Astrocyte (in vitro differentiated cells and primary cell): ENCODE measurements at regions not wholly inside any gene's neighbourhood (a gene's known extent, or its start where the extent isn't known, plus 50 kb on each side); places are given as distances from the start of the nearest gene placed in this dataset.

Source experiments
- DNase-seq: peaks from one replicate; pipeline ENCODE4 v3.0.0-alpha.2; 2010; ENCODE audit warnings: low read depth
- FAIRE-seq: peaks from 2 replicates; lab custom pipeline; 2011; peaks lifted over from hg19 to GRCh38; lab: Jason Lieb, UNC
- H2AFZ ChIP-seq: 2 replicates; pipeline ENCODE4 v1.6.0; 2012; ENCODE audit warnings: low read depth, low read length, inconsistent platforms
- H3K27ac ChIP-seq: 2 replicates; pipeline ENCODE4 v1.5.1; 2011; ENCODE audit warnings: low read depth, low read length, inconsistent platforms
- H3K27me3 ChIP-seq: 2 replicates; pipeline ENCODE4 v1.6.0; 2011; ENCODE audit warnings: low read length, inconsistent platforms; ENCODE audit not compliant: insufficient read depth
- H3K36me3 ChIP-seq: 2 replicates; pipeline ENCODE4 v1.5.1; 2011; ENCODE audit warnings: low read length, inconsistent platforms; ENCODE audit not compliant: insufficient read depth
- H3K4me1 ChIP-seq: 2 replicates; pipeline ENCODE4 v1.5.1; 2011; ENCODE audit warnings: low read length, inconsistent platforms; ENCODE audit not compliant: insufficient read depth
- H3K4me2 ChIP-seq: 2 replicates; pipeline ENCODE4 v1.6.0; 2012; ENCODE audit warnings: low read length, inconsistent platforms
- H3K4me3 ChIP-seq: 2 replicates; pipeline ENCODE4 v1.5.1; 2011; ENCODE audit warnings: low read depth, mild to moderate bottlenecking, low read length, inconsistent platforms; ENCODE audit not compliant: insufficient read depth
- H3K79me2 ChIP-seq: 2 replicates; pipeline ENCODE4 v1.6.0; 2012; ENCODE audit warnings: mild to moderate bottlenecking, low read length, inconsistent platforms; ENCODE audit not compliant: insufficient read depth
- H3K9ac ChIP-seq: 2 replicates; pipeline ENCODE4 v1.6.0; 2012; ENCODE audit warnings: mild to moderate bottlenecking, low read length, inconsistent platforms
- H3K9me3 ChIP-seq: 2 replicates; pipeline ENCODE4 v1.5.1; 2012; ENCODE audit warnings: low read depth, mild to moderate bottlenecking, low read length, inconsistent platforms; ENCODE audit not compliant: insufficient read depth
- H4K20me1 ChIP-seq: 2 replicates; pipeline ENCODE4 v1.6.0; 2012; ENCODE audit warnings: low read length, inconsistent platforms; ENCODE audit not compliant: insufficient read depth
- H3K27ac Mint-ChIP-seq: one replicate; pipeline ENCODE4 v1.8.0; 2021; ENCODE audit warnings: mild to moderate bottlenecking, mixed read lengths; ENCODE audit not compliant: unreplicated experiment
- H3K27me3 Mint-ChIP-seq: one replicate; pipeline ENCODE4 v1.8.0; 2021; ENCODE audit warnings: low read depth, mixed read lengths; ENCODE audit not compliant: unreplicated experiment
- H3K36me3 Mint-ChIP-seq: one replicate; pipeline ENCODE4 v1.8.0; 2021; ENCODE audit warnings: low read depth, mixed read lengths; ENCODE audit not compliant: unreplicated experiment
- H3K4me1 Mint-ChIP-seq: one replicate; pipeline ENCODE4 v1.8.0; 2021; ENCODE audit warnings: low read depth, mixed read lengths; ENCODE audit not compliant: unreplicated experiment
- H3K4me3 Mint-ChIP-seq: one replicate; pipeline ENCODE4 v1.8.0; 2021; ENCODE audit warnings: mild to moderate bottlenecking, moderate library complexity, mixed read lengths; ENCODE audit not compliant: unreplicated experiment
- H3K9me3 Mint-ChIP-seq: one replicate; pipeline ENCODE4 v1.8.0; 2021; ENCODE audit warnings: mild to moderate bottlenecking, mixed read lengths; ENCODE audit not compliant: unreplicated experiment
- CTCF ChIP-seq: IDR thresholded peaks from 2 replicates; pipeline ENCODE4 v1.5.1; 2011; ENCODE audit warnings: low read depth, mild to moderate bottlenecking, inconsistent platforms, low read length, moderate library complexity; ENCODE audit not compliant: insufficient read depth
- EZH2 ChIP-seq: IDR thresholded peaks from 2 replicates; pipeline ENCODE4 v1.6.1; 2012; ENCODE audit warnings: mild to moderate bottlenecking, low read length, inconsistent platforms; ENCODE audit not compliant: insufficient read depth

DNA sequence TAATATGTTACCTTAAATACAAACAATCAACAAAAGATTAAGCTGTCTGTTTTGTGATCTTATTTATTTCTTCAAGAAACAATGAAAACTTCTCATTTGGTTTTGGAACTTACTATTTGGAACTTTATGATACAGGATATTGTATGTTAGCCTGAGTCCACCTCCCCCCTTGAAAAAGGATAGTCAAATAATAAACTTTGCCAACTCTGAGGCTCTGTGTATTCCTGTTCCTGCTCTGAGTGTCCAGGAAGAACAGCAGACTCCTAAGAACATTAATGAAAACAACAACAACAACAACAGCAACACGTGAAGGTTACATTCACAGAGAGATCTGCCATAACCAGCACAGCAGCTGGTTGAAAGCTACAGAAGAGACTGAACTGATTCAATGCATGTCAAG is 108.1 kb upstream of the AADACL2 start:
- H3K27me3 ChIP-seq, result no peaks in the 10 kb centered on the region
- H3K9me3 Mint-ChIP-seq, result no peaks in the 10 kb centered on the region
- H3K4me3 ChIP-seq, result no peak overlapping the region
- no peaks in the 10 kb centered on the region for H4K20me1 ChIP-seq
- H3K4me2 ChIP-seq, result no peak overlapping the region
- H3K4me1 Mint-ChIP-seq, result no peaks in the 10 kb centered on the region
- no peaks in the 10 kb centered on the region for H3K79me2 ChIP-seq
- no peak overlapping the region for H3K9ac ChIP-seq
- no peaks in the 10 kb centered on the region for H3K9me3 ChIP-seq
- H3K36me3 Mint-ChIP-seq, result no peaks in the 10 kb centered on the region
- H3K36me3 ChIP-seq, result no peaks in the 10 kb centered on the region
- no peak overlapping the region for H2AFZ ChIP-seq
- DNase-seq (no peak), FAIRE-seq (no peak)
- H3K27ac ChIP-seq, result no peak overlapping the region
- no peak overlapping the region for H3K27ac Mint-ChIP-seq
- H3K4me3 Mint-ChIP-seq, result no peak overlapping the region
- no peaks in the 10 kb centered on the region for H3K27me3 Mint-ChIP-seq
- no peaks in the 10 kb centered on the region for H3K4me1 ChIP-seq
- TF ChIP-seq CTCF (no peak), EZH2 (no peak)

GRCh38 chr3:151625086-151625485 is 108.6 kb upstream of the AADACL2 start:
- H3K4me1 ChIP-seq, result no peaks in the 10 kb centered on the region
- no peaks in the 10 kb centered on the region for H3K9me3 Mint-ChIP-seq
- no peak overlapping the region for H3K4me2 ChIP-seq
- no peak overlapping the region for H3K27ac ChIP-seq
- no peak overlapping the region for H2AFZ ChIP-seq
- no peaks in the 10 kb centered on the region for H3K36me3 Mint-ChIP-seq
- H4K20me1 ChIP-seq, result no peaks in the 10 kb centered on the region
- TF ChIP-seq CTCF (no peak), EZH2 (no peak)
- H3K4me3 Mint-ChIP-seq, result no peak overlapping the region
- H3K27ac Mint-ChIP-seq, result no peak overlapping the region
- H3K4me3 ChIP-seq, result no peak overlapping the region
- no peaks in the 10 kb centered on the region for H3K9me3 ChIP-seq
- H3K27me3 ChIP-seq, result no peaks in the 10 kb centered on the region
- no peak for DNase-seq
- FAIRE-seq, result no peak
- no peaks in the 10 kb centered on the region for H3K4me1 Mint-ChIP-seq
- no peak overlapping the region for H3K9ac ChIP-seq
- H3K27me3 Mint-ChIP-seq, result no peaks in the 10 kb centered on the region
- H3K79me2 ChIP-seq, result no peaks in the 10 kb centered on the region
- no peaks in the 10 kb centered on the region for H3K36me3 ChIP-seq

DNA sequence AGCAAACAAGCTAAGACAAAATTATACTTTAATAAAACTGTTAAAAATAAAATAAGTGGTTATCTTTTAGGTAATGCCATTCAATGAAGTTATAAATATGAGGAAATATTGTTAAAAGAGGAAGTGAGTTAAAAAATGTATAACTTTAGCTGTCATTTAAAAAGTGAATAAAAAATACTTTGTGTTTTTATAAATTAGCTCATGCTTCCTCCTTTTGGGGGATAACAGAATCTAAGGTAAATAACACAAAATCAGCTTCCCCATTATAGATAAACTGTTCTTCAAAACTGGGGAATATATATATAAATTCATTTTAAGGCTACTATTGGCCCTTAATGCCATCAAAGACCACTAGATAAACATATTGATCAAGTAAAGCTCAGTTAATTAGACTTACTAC is 113.7 kb upstream of the AADACL2 start:
- TF ChIP-seq CTCF, result no peak
- no peak for TF ChIP-seq EZH2
- Mint-ChIP-seq H3K27me3 (no peaks in the 10 kb centered on the region), H3K4me3 (no peak overlapping the region), H3K27ac (no peak overlapping the region), H3K9me3 (no peaks in the 10 kb centered on the region), H3K36me3 (no peaks in the 10 kb centered on the region), H3K4me1 (no peaks in the 10 kb centered on the region)
- H3K9me3 ChIP-seq, result no peaks in the 10 kb centered on the region
- H3K79me2 ChIP-seq, result no peaks in the 10 kb centered on the region
- no peak overlapping the region for H2AFZ ChIP-seq
- H3K4me3 ChIP-seq, result no peak overlapping the region
- no peaks in the 10 kb centered on the region for H3K4me1 ChIP-seq
- FAIRE-seq (no peak), DNase-seq (no peak)
- no peak overlapping the region for H3K27ac ChIP-seq
- H4K20me1 ChIP-seq, result no peaks in the 10 kb centered on the region
- H3K9ac ChIP-seq, result no peak overlapping the region
- no peaks in the 10 kb centered on the region for H3K36me3 ChIP-seq
- H3K4me2 ChIP-seq, result no peak overlapping the region
- no peaks in the 10 kb centered on the region for H3K27me3 ChIP-seq
